ENCODE measurements at regions not wholly inside any gene's neighbourhood (a gene's known extent, or its start where the extent isn't known, plus 50 kb on each side); places are given as distances from the start of the nearest gene placed in this dataset.

DNA sequence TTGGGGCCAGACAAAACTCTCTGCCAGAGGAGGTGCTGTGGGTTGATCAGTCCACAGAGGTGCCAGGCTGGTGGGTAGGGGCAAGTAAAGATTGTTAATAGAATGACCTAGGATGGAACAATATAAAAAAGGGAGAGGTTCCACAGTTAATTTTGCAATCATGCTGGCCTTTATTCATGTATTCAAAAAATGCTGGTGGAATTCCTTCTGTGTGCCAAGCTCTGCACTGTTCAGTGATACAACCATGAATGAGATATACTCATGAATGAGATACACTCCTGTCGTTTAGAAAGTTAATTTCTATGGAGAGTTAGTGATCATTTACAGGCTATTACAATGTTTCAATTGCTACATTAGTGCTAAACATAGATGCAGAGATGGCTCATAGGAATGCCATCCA is 252.6 kb upstream of the RMST start:
- ChIA-PET CTCF (ENCODE audit: low intra/inter-chr PET ratio, low total read pairs) (no interaction called here), POLR2A (no interaction called here)
- 0% methylated on average over 1 of the region's 1 CpG for WGBS (ENCODE audit: low lambda C conversion rate)
- Histone ChIP-seq H3K79me2 (ENCODE audit: insufficient read depth, low read length) (no peaks in the 10 kb centered on the region), H3K4me2 (ENCODE audit: low read depth, low read length) (no peak overlapping the region), H3K27me3 (ENCODE audit: control insufficient read depth in 1 of 2, insufficient read depth in 2 of 2, low read length in 2 of 2) (no peaks in the 10 kb centered on the region), H4K20me1 (ENCODE audit: insufficient read depth, low read length) (no peaks in the 10 kb centered on the region), H3K9me3 (ENCODE audit: low read length) (no peaks in the 10 kb centered on the region), H3K4me1 (ENCODE audit: insufficient read depth, low read length) (no peaks in the 10 kb centered on the region), H3K9ac (ENCODE audit: insufficient read depth, low read depth, low read length) (no peak overlapping the region), H3K36me3 (replicated peaks in 1 of 2; ENCODE audit: control insufficient read depth in 1 of 2, insufficient read depth in 2 of 2, low read length in 2 of 2) (no peaks in the 10 kb centered on the region), H3K4me3 (replicated peaks in 1 of 3; ENCODE audit: insufficient read depth in 1 of 3, low read depth in 2 of 3, low read length in 3 of 3) (no peak overlapping the region), H2AFZ (ENCODE audit: low read length) (no peak overlapping the region), H3K27ac (ENCODE audit: extremely low read length, insufficient read depth, low read length) (no peak overlapping the region)
- DNase-seq (ENCODE audit: low spot score) (no peak), ATAC-seq (no peak), FAIRE-seq (no peak)
- TF ChIP-seq NR2C2 (CRISPR knock-in tag; IDR thresholded peaks at IDR 0.05; ENCODE audit: borderline replicate concordance) (no peak), ZNF382 (CRISPR knock-in tag; IDR thresholded peaks at IDR 0.05; ENCODE audit: borderline replicate concordance) (no peak), ZFAT (CRISPR knock-in tag; conservative IDR thresholded peaks at IDR 0.05) (no peak), CENPT (CRISPR knock-in tag; IDR thresholded peaks at IDR 0.05; ENCODE audit: low read depth) (no peak), ZNF34 (CRISPR knock-in tag; IDR thresholded peaks at IDR 0.05; ENCODE audit: borderline replicate concordance) (no peak), THAP11 (CRISPR knock-in tag; IDR thresholded peaks at IDR 0.05) (no peak), HMGA1 (CRISPR knock-in tag; conservative IDR thresholded peaks at IDR 0.05) (no peak), ZIK1 (CRISPR knock-in tag; IDR thresholded peaks at IDR 0.05; ENCODE audit: borderline replicate concordance, low read depth) (no peak), ZNF749 (CRISPR knock-in tag; IDR thresholded peaks at IDR 0.05; ENCODE audit: borderline replicate concordance) (no peak), MAFG (CRISPR knock-in tag; IDR thresholded peaks at IDR 0.05) (no peak), ZFYVE20 (CRISPR knock-in tag; IDR thresholded peaks at IDR 0.05; ENCODE audit: borderline replicate concordance, low read depth) (no peak)
- TF ChIP-seq, protein P1, sequence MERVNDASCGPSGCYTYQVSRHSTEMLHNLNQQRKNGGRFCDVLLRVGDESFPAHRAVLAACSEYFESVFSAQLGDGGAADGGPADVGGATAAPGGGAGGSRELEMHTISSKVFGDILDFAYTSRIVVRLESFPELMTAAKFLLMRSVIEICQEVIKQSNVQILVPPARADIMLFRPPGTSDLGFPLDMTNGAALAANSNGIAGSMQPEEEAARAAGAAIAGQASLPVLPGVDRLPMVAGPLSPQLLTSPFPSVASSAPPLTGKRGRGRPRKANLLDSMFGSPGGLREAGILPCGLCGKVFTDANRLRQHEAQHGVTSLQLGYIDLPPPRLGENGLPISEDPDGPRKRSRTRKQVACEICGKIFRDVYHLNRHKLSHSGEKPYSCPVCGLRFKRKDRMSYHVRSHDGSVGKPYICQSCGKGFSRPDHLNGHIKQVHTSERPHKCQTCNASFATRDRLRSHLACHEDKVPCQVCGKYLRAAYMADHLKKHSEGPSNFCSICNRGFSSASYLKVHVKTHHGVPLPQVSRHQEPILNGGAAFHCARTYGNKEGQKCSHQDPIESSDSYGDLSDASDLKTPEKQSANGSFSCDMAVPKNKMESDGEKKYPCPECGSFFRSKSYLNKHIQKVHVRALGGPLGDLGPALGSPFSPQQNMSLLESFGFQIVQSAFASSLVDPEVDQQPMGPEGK (CRISPR knock-in tag; IDR thresholded peaks at IDR 0.05): no peak
- BruUV-seq (replicated peaks): no TSS peak
- intact Hi-C loops (cut with micrococcal nuclease; ENCODE audit: unreplicated experiment): no loop called here
- in situ Hi-C loops (cut with HindIII; ENCODE audit: extremely low pct_ligation_motif_present, low pct_unique_long_range_greater_than_20kb): no loop called here
